SK-N-MC (cell line): ENCODE measurements at regions not wholly inside any gene's neighbourhood (a gene's known extent, or its start where the extent isn't known, plus 50 kb on each side); places are given as distances from the start of the nearest gene placed in this dataset.

Experiments used
- EZH2 ChIP-seq: fragments of 200-600 bp; sonication (generic); IDR thresholded peaks from one replicate; pipeline ENCODE4 v1.6.1; 2017; ENCODE audit warnings: antibody characterized with exemption
- POLR2AphosphoS5 ChIP-seq: IDR thresholded peaks from 2 replicates; pipeline ENCODE4 v1.6.1; 2012; ENCODE audit warnings: mild to moderate bottlenecking, low read depth, low read length, borderline replicate concordance

DNA sequence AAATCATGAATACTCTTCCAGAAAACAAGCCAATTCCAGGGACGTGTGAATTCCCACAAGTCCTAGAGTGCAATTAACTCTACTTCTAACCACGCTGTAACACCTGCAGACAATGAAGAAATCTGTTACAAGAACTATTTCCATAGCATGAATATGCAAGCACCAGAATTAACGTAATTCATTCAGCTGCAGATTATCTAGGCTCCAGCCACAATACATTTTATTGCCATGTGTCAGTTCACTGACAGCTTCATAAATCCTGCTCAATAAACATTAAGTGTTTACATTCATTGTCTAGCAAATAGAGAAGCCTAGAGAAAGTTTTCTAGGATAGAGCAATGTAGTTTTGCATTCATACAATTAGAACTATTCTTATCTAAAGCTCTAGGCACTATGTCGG, 1348.5 kb downstream of the GRIK2 start:
- no peak for TF ChIP-seq POLR2AphosphoS5
- no peak for TF ChIP-seq EZH2
